ENCODE measurements at regions not wholly inside any gene's neighbourhood (a gene's known extent, or its start where the extent isn't known, plus 50 kb on each side); places are given as distances from the start of the nearest gene placed in this dataset.

- no peaks in the 10 kb centered on the region for H3K23me2 ChIP-seq (ENCODE audit: insufficient read length, low read depth, low read length, poor library complexity, severe bottlenecking)
- no peak overlapping the region for H3K4me2 ChIP-seq (ENCODE audit: insufficient read depth, insufficient read length, low read length)
- H3K4me1 Mint-ChIP-seq = peaks cover 20 to 37% of the 10 kb centered on the region in 2 experiments
- no peaks in the 10 kb centered on the region for H3K79me1 ChIP-seq (ENCODE audit: insufficient read depth, low read depth, low read length, poor library complexity, severe bottlenecking)
- WGBS (ENCODE audit: extremely low coverage, insufficient read length, low lambda C conversion rate) = no CpG with 5 or more reads among the region's 3 CpGs
- no peak for TF ChIP-seq CTCF (conservative IDR thresholded peaks at IDR 0.05)
- no peak overlapping the region for H3T11ph ChIP-seq (ENCODE audit: low read length)
- peaks cover 2% of the 10 kb centered on the region; the same call in 1 of the 2 replicates for H3K4me1 ChIP-seq (ENCODE audit: insufficient read depth, low read length)
- no peak overlapping the region for H3K56ac ChIP-seq (ENCODE audit: insufficient read length, low read depth, low read length)
- H3K27ac ChIP-seq (ENCODE audit: insufficient read length, low read depth, low read length) = no peak overlapping the region
- no peaks in the 10 kb centered on the region for H3K79me2 ChIP-seq (ENCODE audit: insufficient read depth, low read length)
- no peaks in the 10 kb centered on the region for H3K27me3 ChIP-seq (ENCODE audit: insufficient read depth, low read length)
- no peak overlapping the region for H2AK5ac ChIP-seq (ENCODE audit: insufficient read length, low read length)
- no peak overlapping the region for H2BK12ac ChIP-seq (ENCODE audit: insufficient read length, low read depth, low read length)
- no peak for DNase-seq
- H2BK120ac ChIP-seq (ENCODE audit: low read depth, low read length, poor library complexity, severe bottlenecking) = no peak overlapping the region
- no peak overlapping the region for H4K8ac ChIP-seq (replicated peaks; ENCODE audit: insufficient read length, low read depth, low read length)
- H3K18ac ChIP-seq (ENCODE audit: insufficient read length, low read depth, low read length) = no peak overlapping the region
- peaks cover 0 to 11% (median 7%) of the 10 kb centered on the region in 3 experiments; a peak in 6 of 7 replicates for H3K36me3 Mint-ChIP-seq (ENCODE audit: insufficient read depth in 1 of 3, low read depth in 3 of 3)
- H3K9me3 ChIP-seq (ENCODE audit: control insufficient read depth, low read depth, low read length) = peaks cover 1% of the 10 kb centered on the region
- no peaks in the 10 kb centered on the region for H4K20me1 ChIP-seq (ENCODE audit: control insufficient read depth, insufficient read depth, insufficient read length)
- H3K27ac Mint-ChIP-seq = no peak overlapping the region
- H3K9me3 Mint-ChIP-seq = peaks cover 7 to 11% of the 10 kb centered on the region in 2 experiments
- no peak overlapping the region for H3K9ac ChIP-seq (ENCODE audit: extremely low read depth, insufficient read length, low read length)
- no peak overlapping the region for H4K5ac ChIP-seq (ENCODE audit: insufficient read length, low read depth, low read length)
- no peak overlapping the region for H2BK20ac ChIP-seq (ENCODE audit: low read depth, low read length, poor library complexity, severe bottlenecking)
- H3K4ac ChIP-seq (ENCODE audit: low read depth, low read length) = no peak overlapping the region
- no peak overlapping the region for H2BK15ac ChIP-seq (ENCODE audit: low read depth, low read length)
- H3K4me3 Mint-ChIP-seq = no peak overlapping the region
- H3K14ac ChIP-seq (ENCODE audit: insufficient read depth, low read length) = no peak overlapping the region
- no peak overlapping the region for H4K91ac ChIP-seq (ENCODE audit: insufficient read length, low read depth, low read length)
- no peak overlapping the region for H2AFZ ChIP-seq (ENCODE audit: low read length)
- H2BK5ac ChIP-seq (ENCODE audit: insufficient read length, low read length) = no peak overlapping the region
- no peaks in the 10 kb centered on the region for H3K27me3 Mint-ChIP-seq (ENCODE audit: low read depth)
- H3K23ac ChIP-seq (ENCODE audit: insufficient read length, low read depth, low read length) = no peak overlapping the region
Observed at GRCh38 chr6:15955484-15955883, 173.4 kb upstream of the MYLIP start.
